ENCODE measurements at regions not wholly inside any gene's neighbourhood (a gene's known extent, or its start where the extent isn't known, plus 50 kb on each side); places are given as distances from the start of the nearest gene placed in this dataset.
A peak's percentile ranks its signal among the peaks of the same experiment; 100 is the strongest.

GRCh38 chr10:14468023-14468441, 137.3 kb upstream of the FRMD4A start:
- peak overlapping the region; percentile 22 for H3K4me2 ChIP-seq (ENCODE audit: low read length)
- H3K36me3 ChIP-seq (ENCODE audit: insufficient read depth, low read length): no peaks in the 10 kb centered on the region
- H3K4me1 ChIP-seq (ENCODE audit: control insufficient read depth, insufficient read depth, low read length): peaks cover 23% of the 10 kb centered on the region
- H3K9ac ChIP-seq (ENCODE audit: low read depth, low read length): no peak overlapping the region
- H3K27me3 ChIP-seq (ENCODE audit: control insufficient read depth, insufficient read depth, low read length): peaks cover 20% of the 10 kb centered on the region
- H3K4me3 ChIP-seq (ENCODE audit: low read length): no peak overlapping the region
- H3K9me3 ChIP-seq (replicated peaks; ENCODE audit: low read length): no peaks in the 10 kb centered on the region

- H3K4me1 ChIP-seq (ENCODE audit: control insufficient read depth, insufficient read depth, low read length): peaks cover 23% of the 10 kb centered on the region
- no peaks in the 10 kb centered on the region for H3K36me3 ChIP-seq (ENCODE audit: insufficient read depth, low read length)
- no peak overlapping the region for H3K4me2 ChIP-seq (ENCODE audit: low read length)
- H3K4me3 ChIP-seq (ENCODE audit: low read length): no peak overlapping the region
- H3K27me3 ChIP-seq (ENCODE audit: control insufficient read depth, insufficient read depth, low read length): peaks cover 22% of the 10 kb centered on the region
- no peaks in the 10 kb centered on the region for H3K9me3 ChIP-seq (replicated peaks; ENCODE audit: low read length)
- no peak overlapping the region for H3K9ac ChIP-seq (ENCODE audit: low read depth, low read length)
Measured at GRCh38 chr10:14466257-14466656, 135.5 kb upstream of the FRMD4A start.

- H3K27me3 ChIP-seq (ENCODE audit: control insufficient read depth, insufficient read depth, low read length): peaks cover 4% of the 10 kb centered on the region
Measured at GRCh38 chr10:14460447-14460846, 129.7 kb upstream of the FRMD4A start.

GRCh38 chr10:14459665-14460064, 128.9 kb upstream of the FRMD4A start:
- Histone ChIP-seq H3K4me1 (ENCODE audit: control insufficient read depth, insufficient read depth, low read length) (peaks cover 5% of the 10 kb centered on the region), H3K36me3 (ENCODE audit: insufficient read depth, low read length) (no peaks in the 10 kb centered on the region), H3K4me2 (ENCODE audit: low read length) (no peak overlapping the region), H3K9me3 (replicated peaks; ENCODE audit: low read length) (no peaks in the 10 kb centered on the region), H3K27me3 (ENCODE audit: control insufficient read depth, insufficient read depth, low read length) (peaks cover 4% of the 10 kb centered on the region), H3K9ac (ENCODE audit: low read depth, low read length) (no peak overlapping the region), H3K4me3 (ENCODE audit: low read length) (no peak overlapping the region)

More at GRCh38 chr10:14460447-14460846, 129.7 kb upstream of the FRMD4A start:
- peaks cover 5% of the 10 kb centered on the region for H3K4me1 ChIP-seq (ENCODE audit: control insufficient read depth, insufficient read depth, low read length)
- no peak overlapping the region for H3K9ac ChIP-seq (ENCODE audit: low read depth, low read length)
- H3K36me3 ChIP-seq (ENCODE audit: insufficient read depth, low read length): no peaks in the 10 kb centered on the region
- no peak overlapping the region for H3K4me2 ChIP-seq (ENCODE audit: low read length)
- no peak overlapping the region for H3K4me3 ChIP-seq (ENCODE audit: low read length)
- H3K9me3 ChIP-seq (replicated peaks; ENCODE audit: low read length): no peaks in the 10 kb centered on the region

- H3K4me2 ChIP-seq (ENCODE audit: low read length): no peak overlapping the region
- H3K27me3 ChIP-seq (ENCODE audit: control insufficient read depth, insufficient read depth, low read length): peaks cover 15% of the 10 kb centered on the region
- H3K9ac ChIP-seq (ENCODE audit: low read depth, low read length): no peak overlapping the region
- H3K4me3 ChIP-seq (ENCODE audit: low read length): no peak overlapping the region
- peaks cover 5% of the 10 kb centered on the region for H3K4me1 ChIP-seq (ENCODE audit: control insufficient read depth, insufficient read depth, low read length)
- no peaks in the 10 kb centered on the region for H3K36me3 ChIP-seq (ENCODE audit: insufficient read depth, low read length)
- no peaks in the 10 kb centered on the region for H3K9me3 ChIP-seq (replicated peaks; ENCODE audit: low read length)
Measured at GRCh38 chr10:14456870-14457266, 126.1 kb upstream of the FRMD4A start.

GRCh38 chr10:14456218-14456869, 125.6 kb upstream of the FRMD4A start:
- Histone ChIP-seq H3K4me3 (ENCODE audit: low read length) (no peak overlapping the region), H3K9me3 (replicated peaks; ENCODE audit: low read length) (no peaks in the 10 kb centered on the region), H3K4me2 (ENCODE audit: low read length) (no peak overlapping the region), H3K36me3 (ENCODE audit: insufficient read depth, low read length) (no peaks in the 10 kb centered on the region), H3K4me1 (ENCODE audit: control insufficient read depth, insufficient read depth, low read length) (peaks cover 5% of the 10 kb centered on the region), H3K9ac (ENCODE audit: low read depth, low read length) (no peak overlapping the region), H3K27me3 (ENCODE audit: control insufficient read depth, insufficient read depth, low read length) (peaks cover 14% of the 10 kb centered on the region)

GRCh38 chr10:14454629-14455028, 123.9 kb upstream of the FRMD4A start:
- H3K4me1 ChIP-seq (ENCODE audit: control insufficient read depth, insufficient read depth, low read length): peaks cover 13% of the 10 kb centered on the region
- no peak overlapping the region for H3K4me2 ChIP-seq (ENCODE audit: low read length)
- H3K9me3 ChIP-seq (replicated peaks; ENCODE audit: low read length): no peaks in the 10 kb centered on the region
- H3K9ac ChIP-seq (ENCODE audit: low read depth, low read length): no peak overlapping the region
- H3K4me3 ChIP-seq (ENCODE audit: low read length): no peak overlapping the region
- peaks cover 11% of the 10 kb centered on the region for H3K27me3 ChIP-seq (ENCODE audit: control insufficient read depth, insufficient read depth, low read length)
- H3K36me3 ChIP-seq (ENCODE audit: insufficient read depth, low read length): no peaks in the 10 kb centered on the region

GRCh38 chr10:14454206-14454605, 123.5 kb upstream of the FRMD4A start:
- H3K27me3 ChIP-seq (ENCODE audit: control insufficient read depth, insufficient read depth, low read length): peaks cover 11% of the 10 kb centered on the region
- H3K4me1 ChIP-seq (ENCODE audit: control insufficient read depth, insufficient read depth, low read length): peaks cover 14% of the 10 kb centered on the region
- H3K4me3 ChIP-seq (ENCODE audit: low read length): no peak overlapping the region
- peak overlapping the region; percentile 18 for H3K4me2 ChIP-seq (ENCODE audit: low read length)
- H3K9me3 ChIP-seq (replicated peaks; ENCODE audit: low read length): no peaks in the 10 kb centered on the region
- no peaks in the 10 kb centered on the region for H3K36me3 ChIP-seq (ENCODE audit: insufficient read depth, low read length)
- H3K9ac ChIP-seq (ENCODE audit: low read depth, low read length): no peak overlapping the region

GRCh38 chr10:14453593-14453992, 122.9 kb upstream of the FRMD4A start:
- Histone ChIP-seq H3K36me3 (ENCODE audit: insufficient read depth, low read length) (no peaks in the 10 kb centered on the region), H3K9me3 (replicated peaks; ENCODE audit: low read length) (no peaks in the 10 kb centered on the region), H3K4me2 (ENCODE audit: low read length) (no peak overlapping the region), H3K9ac (ENCODE audit: low read depth, low read length) (no peak overlapping the region), H3K27me3 (ENCODE audit: control insufficient read depth, insufficient read depth, low read length) (peaks cover 11% of the 10 kb centered on the region), H3K4me3 (ENCODE audit: low read length) (no peak overlapping the region), H3K4me1 (ENCODE audit: control insufficient read depth, insufficient read depth, low read length) (peaks cover 14% of the 10 kb centered on the region)

- Histone ChIP-seq H3K9me3 (replicated peaks; ENCODE audit: low read length) (no peaks in the 10 kb centered on the region), H3K27me3 (ENCODE audit: control insufficient read depth, insufficient read depth, low read length) (peaks cover 11% of the 10 kb centered on the region), H3K36me3 (ENCODE audit: insufficient read depth, low read length) (no peaks in the 10 kb centered on the region), H3K4me1 (ENCODE audit: control insufficient read depth, insufficient read depth, low read length) (peaks cover 14% of the 10 kb centered on the region), H3K4me3 (ENCODE audit: low read length) (no peak overlapping the region), H3K4me2 (ENCODE audit: low read length) (no peak overlapping the region), H3K9ac (ENCODE audit: low read depth, low read length) (no peak overlapping the region)
Measured at GRCh38 chr10:14451341-14451740, 120.6 kb upstream of the FRMD4A start.

GRCh38 chr10:14450041-14450491, 119.3 kb upstream of the FRMD4A start:
- Histone ChIP-seq H3K4me3 (ENCODE audit: low read length) (no peak overlapping the region), H3K4me2 (ENCODE audit: low read length) (peak overlapping the region; percentile 12), H3K27me3 (ENCODE audit: control insufficient read depth, insufficient read depth, low read length) (peaks cover 11% of the 10 kb centered on the region), H3K36me3 (ENCODE audit: insufficient read depth, low read length) (no peaks in the 10 kb centered on the region), H3K4me1 (ENCODE audit: control insufficient read depth, insufficient read depth, low read length) (peaks cover 14% of the 10 kb centered on the region), H3K9me3 (replicated peaks; ENCODE audit: low read length) (no peaks in the 10 kb centered on the region), H3K9ac (ENCODE audit: low read depth, low read length) (peak overlapping the region; percentile 24)

- H3K27me3 ChIP-seq (ENCODE audit: control insufficient read depth, insufficient read depth, low read length): peaks cover 11% of the 10 kb centered on the region
- no peaks in the 10 kb centered on the region for H3K36me3 ChIP-seq (ENCODE audit: insufficient read depth, low read length)
- no peak overlapping the region for H3K4me3 ChIP-seq (ENCODE audit: low read length)
- H3K4me2 ChIP-seq (ENCODE audit: low read length): no peak overlapping the region
- H3K4me1 ChIP-seq (ENCODE audit: control insufficient read depth, insufficient read depth, low read length): peaks cover 14% of the 10 kb centered on the region
- H3K9me3 ChIP-seq (replicated peaks; ENCODE audit: low read length): no peaks in the 10 kb centered on the region
- no peak overlapping the region for H3K9ac ChIP-seq (ENCODE audit: low read depth, low read length)
Measured at GRCh38 chr10:14449293-14449815, 118.6 kb upstream of the FRMD4A start.

All from skeletal muscle satellite cell (primary cell).